ENCODE measurements at regions not wholly inside any gene's neighbourhood (a gene's known extent, or its start where the extent isn't known, plus 50 kb on each side); places are given as distances from the start of the nearest gene placed in this dataset.

DNA sequence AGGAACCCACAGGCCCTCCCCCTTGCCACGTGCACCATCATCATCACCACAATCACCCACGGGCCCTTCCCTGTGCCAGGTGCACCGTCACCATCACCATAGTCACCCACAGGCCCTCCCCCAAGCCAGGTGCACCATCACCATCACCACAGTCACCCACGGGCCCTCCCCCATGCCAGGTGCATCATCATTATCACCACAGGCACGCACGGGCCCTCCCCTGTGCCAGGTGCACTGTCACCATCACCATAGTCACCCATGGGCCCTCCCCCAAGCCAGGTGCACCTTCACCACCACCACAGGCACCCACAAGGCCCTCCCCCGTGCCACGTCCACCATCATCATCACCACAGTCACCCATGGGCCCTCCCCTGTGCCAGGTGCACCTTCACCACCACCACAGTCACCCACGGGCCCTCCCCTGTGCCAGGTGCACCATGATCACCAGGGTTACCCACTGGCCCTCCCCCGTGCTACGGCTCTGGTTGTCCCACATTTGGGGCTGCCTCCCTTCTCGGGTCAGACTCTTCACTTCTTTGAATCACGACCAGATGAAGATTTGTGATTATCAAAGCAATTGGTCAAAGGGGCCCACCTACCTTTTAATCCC lies 69.1 kb upstream of the OLFM1 start:
- TF ChIP-seq, protein P1, sequence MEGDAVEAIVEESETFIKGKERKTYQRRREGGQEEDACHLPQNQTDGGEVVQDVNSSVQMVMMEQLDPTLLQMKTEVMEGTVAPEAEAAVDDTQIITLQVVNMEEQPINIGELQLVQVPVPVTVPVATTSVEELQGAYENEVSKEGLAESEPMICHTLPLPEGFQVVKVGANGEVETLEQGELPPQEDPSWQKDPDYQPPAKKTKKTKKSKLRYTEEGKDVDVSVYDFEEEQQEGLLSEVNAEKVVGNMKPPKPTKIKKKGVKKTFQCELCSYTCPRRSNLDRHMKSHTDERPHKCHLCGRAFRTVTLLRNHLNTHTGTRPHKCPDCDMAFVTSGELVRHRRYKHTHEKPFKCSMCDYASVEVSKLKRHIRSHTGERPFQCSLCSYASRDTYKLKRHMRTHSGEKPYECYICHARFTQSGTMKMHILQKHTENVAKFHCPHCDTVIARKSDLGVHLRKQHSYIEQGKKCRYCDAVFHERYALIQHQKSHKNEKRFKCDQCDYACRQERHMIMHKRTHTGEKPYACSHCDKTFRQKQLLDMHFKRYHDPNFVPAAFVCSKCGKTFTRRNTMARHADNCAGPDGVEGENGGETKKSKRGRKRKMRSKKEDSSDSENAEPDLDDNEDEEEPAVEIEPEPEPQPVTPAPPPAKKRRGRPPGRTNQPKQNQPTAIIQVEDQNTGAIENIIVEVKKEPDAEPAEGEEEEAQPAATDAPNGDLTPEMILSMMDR (IDR thresholded peaks at IDR 0.05), result no peak
- TF ChIP-seq POLR2A (IDR thresholded peaks at IDR 0.05) (no peak), POLR2AphosphoS5 (IDR thresholded peaks at IDR 0.05) (no peak), EP300 (IDR thresholded peaks at IDR 0.05) (no peak)
